Activated CD8-positive, alpha-beta memory T cell treated with anti-CD3 and anti-CD28 coated beads, Interleukin-2, amount 50 U/mL, for 48 hours (primary cell): ENCODE measurements at regions not wholly inside any gene's neighbourhood (a gene's known extent, or its start where the extent isn't known, plus 50 kb on each side); places are given as distances from the start of the nearest gene placed in this dataset.

ENCODE experiments used
- DNase-seq: peaks from one replicate; pipeline ENCODE4 v3.0.0-alpha.2; 2020

- no peak for DNase-seq
Observed at GRCh38 chr14:98085751-98086150, 1186.2 kb downstream of the BCL11B start.

- no peak for DNase-seq
Observed at GRCh38 chr14:98093111-98093510, 1178.9 kb downstream of the BCL11B start.

- DNase-seq: no peak
Observed at GRCh38 chr14:98099527-98099926, 1172.5 kb downstream of the BCL11B start.

GRCh38 chr14:98101323-98101722 lies 1170.7 kb downstream of the BCL11B start:
- no peak for DNase-seq

- no peak for DNase-seq
Observed at GRCh38 chr14:98103705-98104104, 1168.3 kb downstream of the BCL11B start.

GRCh38 chr14:98109326-98109725 lies 1162.7 kb downstream of the BCL11B start:
- DNase-seq: no peak

- no peak for DNase-seq
Observed at GRCh38 chr14:98112194-98112780, 1159.7 kb downstream of the BCL11B start.

- no peak for DNase-seq
Observed at GRCh38 chr14:98114122-98114895, 1157.7 kb downstream of the BCL11B start.

GRCh38 chr14:98114946-98115345 lies 1157.1 kb downstream of the BCL11B start:
- no peak for DNase-seq

GRCh38 chr14:98118749-98119148 lies 1153.2 kb downstream of the BCL11B start:
- no peak for DNase-seq

- DNase-seq: no peak
Observed at GRCh38 chr14:98119739-98120138, 1152.3 kb downstream of the BCL11B start.

GRCh38 chr14:98120831-98121464 lies 1151.0 kb downstream of the BCL11B start:
- no peak for DNase-seq

- no peak for DNase-seq
Observed at GRCh38 chr14:98122527-98122926, 1149.5 kb downstream of the BCL11B start.

- no peak for DNase-seq
Observed at GRCh38 chr14:98130691-98131090, 1141.3 kb downstream of the BCL11B start.

- no peak for DNase-seq
Observed at GRCh38 chr14:98131406-98131805, 1140.6 kb downstream of the BCL11B start.

GRCh38 chr14:98133806-98134205 lies 1138.2 kb downstream of the BCL11B start:
- DNase-seq: no peak

GRCh38 chr14:98136012-98136789 lies 1135.8 kb downstream of the BCL11B start:
- peak; percentile 63 for DNase-seq

- no peak for DNase-seq
Observed at GRCh38 chr14:98137131-98138025, 1134.6 kb downstream of the BCL11B start.

- peak; percentile 77 for DNase-seq
Observed at GRCh38 chr14:98138666-98139065, 1133.3 kb downstream of the BCL11B start.

- DNase-seq: no peak
Observed at GRCh38 chr14:98140862-98141530, 1131.0 kb downstream of the BCL11B start.

- no peak for DNase-seq
Observed at GRCh38 chr14:98143566-98143965, 1128.4 kb downstream of the BCL11B start.

GRCh38 chr14:98144964-98145363 lies 1127.0 kb downstream of the BCL11B start:
- no peak for DNase-seq
